Activated naive CD4-positive, alpha-beta T cell treated with anti-CD3 and anti-CD28 coated beads, Interleukin-2, amount 50 U/mL, for 72 hours (primary cell): ENCODE measurements at regions not wholly inside any gene's neighbourhood (a gene's known extent, or its start where the extent isn't known, plus 50 kb on each side); places are given as distances from the start of the nearest gene placed in this dataset.
"Not testable (repeated sequence)": the region's sequence is repeated elsewhere in the genome, so short reads cannot be mapped to it uniquely, and the experiment has no call there.

Experiments used
- ATAC-seq, 2 donors: fragments of 150-1000 bp; cut with Tn5 transposase; 2 replicates each; pipeline ENCODE4 v1.10.0; 2021; ENCODE audit warnings: mild to moderate bottlenecking in 2 of 2, moderate library complexity in 2 of 2
- DNase-seq, 2 donors: peaks; one replicate each; pipeline ENCODE4 v3.0.0; 2021 to 2022; ENCODE audit warnings: low spot score in 2 of 2
- H3K27ac Mint-ChIP-seq, 2 donors: one replicate each; pipeline ENCODE4 v1.8.0; 2022; ENCODE audit warnings: mild to moderate bottlenecking in 2 of 2, mixed read lengths in 2 of 2
- H3K36me3 Mint-ChIP-seq, 2 donors: one replicate each; pipeline ENCODE4 v1.8.0; 2022; ENCODE audit warnings: mixed read lengths in 2 of 2
- H3K9me3 Mint-ChIP-seq, 2 donors: one replicate each; pipeline ENCODE4 v1.8.0; 2022; ENCODE audit warnings: mixed read lengths in 2 of 2

DNA sequence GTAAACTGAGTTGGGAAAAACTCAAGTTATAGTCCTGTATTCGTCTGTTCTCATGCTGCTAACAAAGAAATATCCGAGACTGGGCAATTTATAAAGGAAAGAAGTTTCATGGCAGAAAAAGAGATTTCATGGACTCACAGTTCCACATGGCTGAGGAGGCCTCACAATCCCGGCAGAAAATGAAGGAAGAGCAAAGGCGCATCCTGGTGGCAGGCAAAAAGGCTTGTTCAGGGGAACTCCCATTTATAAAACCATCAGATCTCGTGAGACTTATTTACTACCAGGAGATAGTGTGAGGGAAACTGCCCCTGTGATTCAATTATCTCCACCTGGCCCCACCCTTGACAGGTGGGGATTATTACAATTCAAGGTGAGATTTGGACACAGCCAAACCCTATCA lies 292.6 kb upstream of the SYT1 start:
- H3K36me3 Mint-ChIP-seq: no peaks in the 10 kb centered on the region

DNA sequence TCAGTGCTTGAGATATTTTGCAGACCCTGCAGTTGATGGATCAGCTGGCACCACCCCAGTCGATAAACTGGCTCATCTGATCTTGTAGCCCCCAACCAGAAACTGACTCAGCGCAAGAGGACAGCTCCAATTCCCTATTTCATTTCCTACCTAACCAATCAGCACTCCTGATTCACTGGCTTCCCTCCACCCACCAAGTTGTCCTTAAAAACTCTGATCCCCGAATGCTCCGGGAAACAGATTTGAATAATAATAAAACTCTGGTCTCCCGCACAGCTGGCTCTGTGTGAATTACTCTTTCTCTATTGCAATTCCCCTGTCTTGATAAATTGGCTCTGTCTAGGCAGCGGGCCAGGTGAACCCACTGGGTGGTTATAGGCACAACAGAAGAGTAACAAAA lies 289.4 kb upstream of the SYT1 start:
- ATAC-seq: not testable (repeated sequence)

More for the DNA sequence above, 292.6 kb upstream of the SYT1 start:
- no peak for DNase-seq
- Mint-ChIP-seq H3K9me3 (peaks cover 8 to 26% of the 10 kb centered on the region in 2 donors), H3K27ac (no peak overlapping the region)
- no peak for ATAC-seq

DNA sequence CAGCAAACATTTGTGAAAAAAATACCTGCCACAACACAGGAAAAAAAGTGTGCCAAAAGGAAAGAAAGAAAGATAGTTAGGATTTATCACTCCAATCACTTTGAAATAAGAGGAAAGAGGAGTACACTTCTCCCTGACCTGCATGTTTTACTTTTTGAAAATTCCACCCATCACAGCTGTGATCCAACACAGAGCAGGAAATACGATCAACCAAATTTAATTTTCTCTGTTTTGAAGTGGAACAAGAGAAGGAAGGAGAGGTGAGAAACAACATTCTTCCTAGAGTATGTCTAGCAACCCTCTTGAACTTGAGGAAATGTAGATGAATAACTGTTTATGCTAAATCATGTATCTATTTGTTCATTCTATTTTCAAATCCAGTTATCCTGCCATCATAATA lies 284.7 kb upstream of the SYT1 start:
- no peak for ATAC-seq
- H3K27ac Mint-ChIP-seq: no peak overlapping the region
- H3K9me3 Mint-ChIP-seq: peaks cover 9 to 10% of the 10 kb centered on the region in 2 donors
- H3K36me3 Mint-ChIP-seq: peaks cover 0 to 4% of the 10 kb centered on the region in 2 donors
- DNase-seq: no peak

More for the DNA sequence above, 289.4 kb upstream of the SYT1 start:
- peaks cover 11 to 23% of the 10 kb centered on the region in 2 donors for H3K9me3 Mint-ChIP-seq
- DNase-seq, H3K27ac Mint-ChIP-seq, H3K36me3 Mint-ChIP-seq: not testable (repeated sequence)

DNA sequence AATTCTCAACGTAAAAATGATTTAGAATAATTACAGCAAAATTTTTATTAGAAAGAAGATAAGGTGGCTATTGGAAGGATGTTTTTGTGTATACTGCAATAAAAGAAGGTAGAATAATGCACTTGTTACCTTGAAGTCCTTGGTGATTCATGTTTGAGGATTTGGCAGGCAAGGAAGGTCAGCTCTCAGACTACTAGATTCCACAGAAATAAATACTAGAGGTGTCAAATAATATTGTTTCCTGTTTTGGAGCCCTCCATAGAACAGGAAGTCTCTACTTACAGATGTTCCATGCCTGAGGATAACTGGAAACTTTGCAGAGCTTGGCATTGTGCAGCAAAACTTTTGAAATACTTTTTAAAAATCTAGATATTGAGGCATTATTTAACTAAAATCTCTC lies 284.3 kb upstream of the SYT1 start:
- H3K36me3 Mint-ChIP-seq: peaks cover 0 to 5% of the 10 kb centered on the region in 2 donors
- no peak overlapping the region for H3K27ac Mint-ChIP-seq
- DNase-seq: no peak
- peaks cover 10 to 11% of the 10 kb centered on the region in 2 donors for H3K9me3 Mint-ChIP-seq
- ATAC-seq: no peak

DNA sequence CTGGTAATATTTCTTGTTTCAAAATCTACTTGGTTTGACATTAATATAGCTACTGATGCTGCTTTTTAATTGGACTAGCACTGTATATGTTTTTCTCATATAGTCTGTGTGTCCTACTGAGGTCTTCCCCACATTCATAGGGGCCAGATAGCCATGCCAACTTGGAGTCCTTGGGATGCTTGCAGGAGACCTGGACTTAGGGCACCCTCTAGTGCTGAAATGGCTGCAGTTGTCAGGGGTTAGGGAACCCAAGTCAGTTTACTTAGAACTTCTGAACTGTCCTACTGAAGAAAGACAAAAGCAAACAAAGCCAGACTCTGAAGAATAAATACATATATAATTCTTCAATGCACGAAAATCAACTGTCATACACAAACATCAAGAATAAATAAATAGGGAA lies 279.9 kb upstream of the SYT1 start:
- no peak for DNase-seq
- Mint-ChIP-seq H3K9me3 (peaks cover 18 to 22% of the 10 kb centered on the region in 2 donors), H3K36me3 (peaks cover 10 to 16% of the 10 kb centered on the region in 2 donors), H3K27ac (no peak overlapping the region)
- ATAC-seq: no peak

DNA sequence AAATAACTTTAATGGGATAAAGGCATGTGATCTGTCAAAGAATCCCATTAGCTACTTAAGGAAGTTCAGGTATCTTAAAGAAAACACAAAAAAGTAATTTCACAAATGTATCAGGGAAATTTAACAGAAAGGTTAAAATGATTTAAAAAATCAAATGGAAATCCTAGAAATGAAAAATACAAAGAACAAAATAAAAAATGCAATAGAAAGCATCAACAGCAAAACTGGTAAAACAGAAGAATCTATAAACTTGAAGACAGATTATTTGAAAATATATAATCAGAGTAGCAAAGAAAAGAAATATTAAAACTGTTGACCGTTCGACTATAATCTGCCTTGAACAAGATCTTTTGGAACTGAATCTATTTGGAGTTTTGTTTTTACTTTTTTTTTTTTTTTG lies 279.4 kb upstream of the SYT1 start:
- H3K36me3 Mint-ChIP-seq: peaks cover 10 to 16% of the 10 kb centered on the region in 2 donors
- H3K9me3 Mint-ChIP-seq: peaks cover 18 to 20% of the 10 kb centered on the region in 2 donors

DNA sequence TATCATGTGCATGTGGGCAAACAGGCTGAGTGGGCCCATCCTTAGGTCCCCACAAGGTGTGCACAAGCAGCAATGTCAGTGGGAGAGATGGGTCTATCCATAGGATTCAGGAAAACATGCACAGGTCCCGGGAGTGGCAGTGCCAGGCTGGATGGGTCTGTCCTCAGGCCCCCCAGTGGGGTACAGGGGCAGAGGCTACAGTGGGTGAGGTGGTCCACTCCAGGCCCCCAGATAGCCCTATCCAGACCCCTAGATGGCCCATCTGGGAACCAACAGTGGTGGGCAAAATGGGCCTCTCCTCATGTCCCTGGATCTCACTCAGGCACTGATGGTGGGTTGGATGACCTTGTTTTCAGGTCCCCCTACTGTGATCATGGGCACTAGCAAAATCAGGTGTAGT lies 277.8 kb upstream of the SYT1 start:
- H3K27ac Mint-ChIP-seq: no peak overlapping the region
- H3K9me3 Mint-ChIP-seq: peaks cover 18 to 19% of the 10 kb centered on the region in 2 donors
- DNase-seq (no peak), ATAC-seq (no peak)
- peaks cover 10 to 16% of the 10 kb centered on the region in 2 donors for H3K36me3 Mint-ChIP-seq

More for the DNA sequence above, 279.4 kb upstream of the SYT1 start:
- ATAC-seq (no peak), DNase-seq (no peak)
- no peak overlapping the region for H3K27ac Mint-ChIP-seq

DNA sequence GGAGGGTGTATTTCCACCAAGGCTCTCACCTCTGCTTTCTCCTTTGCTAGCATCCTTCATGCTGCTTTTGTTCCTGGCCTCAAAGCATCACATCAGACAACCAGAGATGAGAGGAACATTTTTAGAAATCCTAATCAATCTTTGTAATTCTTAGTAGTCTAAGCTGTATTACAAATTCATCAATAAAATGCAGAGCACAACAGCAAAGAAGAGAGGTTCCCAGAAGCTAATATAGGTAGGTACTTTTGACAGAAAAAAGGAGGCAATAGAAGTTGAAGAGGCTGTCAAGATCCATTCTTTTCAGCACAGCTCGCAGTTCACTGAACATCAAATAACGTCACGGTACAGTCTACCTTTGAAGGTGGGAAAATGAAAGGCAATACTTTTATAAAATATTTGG lies 265.2 kb upstream of the SYT1 start:
- DNase-seq: no peak
- H3K27ac Mint-ChIP-seq: no peak overlapping the region
- H3K9me3 Mint-ChIP-seq: peaks cover 16 to 33% of the 10 kb centered on the region in 2 donors
- ATAC-seq: no peak
- H3K36me3 Mint-ChIP-seq: peaks cover 0 to 6% of the 10 kb centered on the region in 2 donors

DNA sequence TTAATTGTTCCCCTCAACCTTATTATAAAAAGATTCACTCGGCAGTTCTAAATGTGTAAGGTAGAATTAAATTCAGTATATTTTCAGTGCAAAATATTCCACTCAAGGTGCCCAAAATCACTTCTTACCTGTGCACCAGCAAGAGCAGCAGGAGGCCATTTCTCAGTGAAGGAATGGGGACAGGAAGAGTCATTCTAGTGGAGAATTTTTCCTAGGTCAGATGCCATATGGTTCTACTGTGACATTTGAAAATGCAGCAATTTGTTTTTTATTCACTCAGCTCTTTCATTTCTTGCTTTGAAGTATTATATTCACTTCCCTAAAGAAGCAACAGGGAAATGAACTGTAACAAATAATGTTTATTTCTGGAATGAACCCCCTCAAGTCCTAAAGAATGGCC lies 264.0 kb upstream of the SYT1 start:
- DNase-seq: no peak
- no peak for ATAC-seq
- no peak overlapping the region for H3K27ac Mint-ChIP-seq
- peaks cover 0 to 6% of the 10 kb centered on the region in 2 donors for H3K36me3 Mint-ChIP-seq
- peaks cover 19 to 29% of the 10 kb centered on the region in 2 donors for H3K9me3 Mint-ChIP-seq

DNA sequence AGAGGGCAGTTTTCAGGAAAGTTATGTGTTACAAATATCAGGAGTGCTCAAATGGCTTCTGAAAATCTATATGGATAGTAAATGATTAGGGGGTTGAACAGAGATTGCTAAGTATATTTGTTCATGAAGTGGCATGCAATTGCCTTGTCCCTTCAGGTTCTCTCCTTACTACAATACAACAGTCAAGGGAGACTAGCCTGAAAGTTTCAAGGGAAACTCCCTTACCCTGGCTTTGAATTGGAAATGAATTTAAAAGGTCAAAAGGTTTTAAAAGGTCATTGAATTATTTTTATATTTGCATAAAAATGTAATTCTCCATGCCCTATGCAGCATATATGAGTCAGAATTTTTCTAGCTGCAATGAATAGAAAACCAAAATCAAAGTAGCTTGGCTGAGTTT lies 253.1 kb upstream of the SYT1 start:
- H3K9me3 Mint-ChIP-seq: peaks cover 24 to 27% of the 10 kb centered on the region in 2 donors
- H3K27ac Mint-ChIP-seq: no peak overlapping the region
- H3K36me3 Mint-ChIP-seq: peaks cover 0 to 9% of the 10 kb centered on the region in 2 donors
- no peak for ATAC-seq
- no peak for DNase-seq

DNA sequence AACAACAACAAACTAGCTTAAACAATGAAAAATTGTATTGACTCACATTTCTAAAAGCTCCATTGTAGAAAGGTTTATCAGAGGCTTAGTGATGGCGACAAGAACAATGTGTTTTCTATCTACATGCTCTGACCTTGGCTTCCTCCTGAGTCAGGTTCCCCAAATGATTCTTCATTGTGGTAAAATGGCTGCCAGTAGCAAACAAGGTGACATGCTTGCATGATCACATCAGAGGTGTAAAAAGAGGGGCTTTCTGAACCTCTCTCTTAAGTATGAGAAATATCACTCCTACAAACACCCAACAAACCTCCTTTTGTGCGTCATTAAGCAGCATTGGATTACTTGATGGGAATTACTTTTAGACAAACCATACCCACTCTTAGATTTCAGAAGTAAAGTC lies 252.4 kb upstream of the SYT1 start:
- DNase-seq: no peak

DNA sequence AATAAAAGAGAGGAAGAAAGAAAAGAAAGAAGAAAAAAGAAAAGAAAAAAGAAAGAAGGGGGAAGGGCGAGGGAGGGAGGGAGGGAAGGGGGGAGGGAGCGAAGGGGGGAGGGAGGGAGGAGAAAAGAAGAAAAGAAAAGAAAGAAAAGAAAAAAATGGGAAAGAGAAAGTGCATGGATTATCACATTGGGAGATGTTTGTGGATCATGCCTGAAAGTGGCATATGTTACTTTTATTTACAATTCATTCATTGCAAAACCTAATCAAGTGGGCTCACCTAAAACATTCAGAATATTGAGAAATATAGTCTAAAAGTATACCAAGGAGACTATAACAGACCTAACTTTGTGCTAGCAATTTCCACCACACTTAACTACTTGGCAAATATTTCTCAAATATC lies 246.9 kb upstream of the SYT1 start:
- peaks cover 13 to 20% of the 10 kb centered on the region in 2 donors for H3K9me3 Mint-ChIP-seq
- ATAC-seq: no peak

More for the DNA sequence above, 252.4 kb upstream of the SYT1 start:
- ATAC-seq: no peak
- Mint-ChIP-seq H3K36me3 (peaks cover 0 to 9% of the 10 kb centered on the region in 2 donors), H3K9me3 (peaks cover 24 to 31% of the 10 kb centered on the region in 2 donors), H3K27ac (no peak overlapping the region)

DNA sequence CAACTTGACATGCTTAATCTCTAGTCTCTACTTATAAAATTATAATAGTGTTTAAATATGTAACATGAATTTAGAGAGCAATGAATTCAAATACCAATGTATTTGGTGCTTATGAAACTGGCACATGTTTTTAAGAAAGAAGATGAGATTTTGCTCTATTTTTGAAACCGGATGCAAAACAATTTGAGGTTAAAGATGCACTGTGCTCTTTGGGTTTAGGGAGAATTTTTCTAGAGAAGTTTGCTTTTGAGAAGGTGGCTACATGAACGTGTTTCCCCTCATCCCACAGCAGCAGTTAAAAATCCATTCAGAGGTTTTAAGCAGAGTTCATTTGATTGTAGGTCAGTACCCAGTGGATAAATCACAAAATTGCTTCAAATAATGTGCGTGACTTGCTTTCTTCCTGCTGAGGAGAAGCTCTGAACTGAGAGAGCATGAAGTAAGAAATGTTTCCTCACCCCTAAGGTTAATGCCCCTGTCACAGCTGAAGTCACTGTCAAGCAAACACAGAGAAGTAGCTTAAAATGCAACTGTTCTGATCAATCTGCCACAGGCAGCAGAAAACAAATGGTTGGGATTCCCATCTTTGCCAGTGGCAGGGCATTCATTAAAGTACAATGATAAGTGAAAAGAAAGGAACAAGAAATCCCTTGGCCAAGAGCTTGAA lies 241.9 kb upstream of the SYT1 start:
- Mint-ChIP-seq H3K9me3 (peaks cover 6 to 22% of the 10 kb centered on the region in 2 donors), H3K36me3 (no peaks in the 10 kb centered on the region), H3K27ac (no peak overlapping the region)
- ATAC-seq (no peak), DNase-seq (no peak)

More for the DNA sequence above, 246.9 kb upstream of the SYT1 start:
- no peak for DNase-seq
- no peaks in the 10 kb centered on the region for H3K36me3 Mint-ChIP-seq
- no peak overlapping the region for H3K27ac Mint-ChIP-seq

DNA sequence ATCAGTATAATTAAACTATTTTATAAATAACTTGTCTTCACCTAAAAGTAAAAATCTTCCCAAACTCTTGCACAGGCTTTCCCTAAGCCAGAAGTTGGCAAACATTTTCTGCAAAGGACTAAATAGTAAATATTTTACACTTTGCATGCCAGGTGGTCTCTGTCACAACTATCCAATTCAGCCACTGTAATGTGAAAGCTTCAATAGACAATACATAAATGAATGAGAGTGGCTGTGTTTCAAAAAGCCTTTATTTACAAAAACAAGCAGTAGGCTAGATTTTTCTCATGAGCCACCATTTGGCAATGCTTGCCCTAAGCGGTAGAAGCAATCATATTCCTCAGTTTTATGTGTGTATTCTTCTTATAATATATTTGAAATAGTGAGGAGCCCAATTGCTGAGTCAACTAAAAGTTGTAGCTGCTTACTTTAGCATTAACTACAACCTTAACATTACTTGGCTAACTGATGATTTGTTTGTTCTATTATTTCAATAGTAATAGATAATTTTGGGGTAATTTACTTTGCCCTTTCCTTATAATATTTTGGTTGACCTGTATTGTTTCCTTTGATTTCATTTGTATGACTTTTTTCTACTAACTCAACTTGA lies 236.0 kb upstream of the SYT1 start:
- no peaks in the 10 kb centered on the region for H3K36me3 Mint-ChIP-seq
- no peak overlapping the region for H3K27ac Mint-ChIP-seq
- DNase-seq: no peak
- ATAC-seq: no peak
- peaks cover 0 to 12% of the 10 kb centered on the region in 2 donors for H3K9me3 Mint-ChIP-seq

DNA sequence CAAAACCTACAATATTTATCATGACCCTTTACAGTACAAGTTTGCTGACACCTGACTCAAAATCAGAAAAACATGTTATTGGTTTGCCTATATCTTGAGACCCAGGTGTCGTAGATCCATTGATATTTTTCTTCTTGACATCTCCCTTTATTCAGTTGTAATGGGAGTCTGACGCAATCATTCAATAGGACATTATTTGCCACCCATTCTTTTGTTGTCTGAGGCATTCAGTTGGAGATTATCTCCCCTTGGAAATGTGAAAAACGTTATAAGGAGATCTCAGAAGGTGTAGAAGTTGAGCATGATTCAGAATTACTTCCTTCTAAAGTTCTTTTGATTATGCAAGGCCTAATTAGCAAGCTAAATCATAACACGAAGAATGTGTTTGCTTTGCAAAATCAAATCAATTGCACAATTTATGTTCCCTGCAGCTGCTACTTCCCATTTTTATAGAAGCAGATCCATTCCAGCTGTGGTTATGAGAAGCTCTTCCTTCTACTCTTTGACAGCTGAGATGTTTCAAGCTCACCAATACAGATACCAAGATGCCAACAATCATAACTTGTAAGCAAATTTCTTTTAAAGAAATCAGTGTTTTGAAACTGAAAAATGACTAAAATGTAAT lies 228.2 kb upstream of the SYT1 start:
- Mint-ChIP-seq H3K9me3 (no peaks in the 10 kb centered on the region), H3K27ac (no peak overlapping the region), H3K36me3 (no peaks in the 10 kb centered on the region)
- no peak for DNase-seq
- no peak for ATAC-seq

DNA sequence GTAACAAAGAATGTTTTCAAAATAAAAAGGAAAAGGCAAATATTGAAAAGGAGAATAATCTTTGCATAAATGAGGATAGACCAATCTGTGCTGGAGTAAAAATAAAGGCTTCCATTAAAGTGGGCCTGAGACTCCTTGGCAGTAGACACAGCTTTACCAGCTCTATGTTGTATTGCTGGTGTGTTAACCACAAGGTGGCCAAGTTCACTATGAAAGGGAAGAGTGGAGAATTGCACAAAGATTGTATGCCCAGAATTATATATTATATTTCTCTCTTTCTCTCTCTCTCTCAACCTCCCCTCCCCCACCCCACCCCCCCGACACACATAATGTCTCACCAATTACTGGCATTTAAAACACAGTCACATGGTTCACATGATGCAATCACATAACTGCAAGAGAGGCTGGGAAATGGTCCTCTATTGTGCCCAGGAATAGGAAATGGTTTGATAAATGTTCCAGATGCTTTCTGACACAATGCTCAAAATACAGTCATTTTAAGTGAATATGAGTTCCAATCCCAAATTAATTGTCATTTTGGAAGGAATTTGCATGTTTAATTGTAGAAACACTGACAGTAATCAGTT lies 222.6 kb upstream of the SYT1 start:
- no peaks in the 10 kb centered on the region for H3K36me3 Mint-ChIP-seq
- H3K9me3 Mint-ChIP-seq: peaks cover 10% of the 10 kb centered on the region in 2 donors
- DNase-seq (no peak), ATAC-seq (no peak)
- H3K27ac Mint-ChIP-seq: no peak overlapping the region

DNA sequence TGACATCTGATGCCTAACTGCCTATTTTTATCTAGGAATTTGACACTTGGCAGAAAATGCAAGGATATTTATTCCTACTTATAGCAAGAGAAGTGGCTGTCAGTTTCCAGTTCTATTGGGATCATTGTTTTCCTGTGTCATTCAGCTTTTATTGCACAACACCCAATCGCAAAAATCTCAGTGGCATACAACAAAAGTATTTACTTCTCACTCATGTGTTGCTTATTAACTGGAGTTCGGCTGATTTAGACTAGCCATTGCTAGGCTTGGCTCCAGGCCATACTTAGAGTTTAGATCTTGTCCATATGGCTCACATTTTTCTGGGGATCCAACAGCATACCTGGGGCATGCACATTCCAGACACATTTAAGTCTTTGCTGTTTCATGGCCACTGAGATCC lies 218.6 kb upstream of the SYT1 start:
- no peak for ATAC-seq
- Mint-ChIP-seq H3K9me3 (peaks cover 15 to 21% of the 10 kb centered on the region in 2 donors), H3K36me3 (no peaks in the 10 kb centered on the region), H3K27ac (no peak overlapping the region)
- no peak for DNase-seq
